ENCODE measurements at regions not wholly inside any gene's neighbourhood (a gene's known extent, or its start where the extent isn't known, plus 50 kb on each side); places are given as distances from the start of the nearest gene placed in this dataset.

DNA sequence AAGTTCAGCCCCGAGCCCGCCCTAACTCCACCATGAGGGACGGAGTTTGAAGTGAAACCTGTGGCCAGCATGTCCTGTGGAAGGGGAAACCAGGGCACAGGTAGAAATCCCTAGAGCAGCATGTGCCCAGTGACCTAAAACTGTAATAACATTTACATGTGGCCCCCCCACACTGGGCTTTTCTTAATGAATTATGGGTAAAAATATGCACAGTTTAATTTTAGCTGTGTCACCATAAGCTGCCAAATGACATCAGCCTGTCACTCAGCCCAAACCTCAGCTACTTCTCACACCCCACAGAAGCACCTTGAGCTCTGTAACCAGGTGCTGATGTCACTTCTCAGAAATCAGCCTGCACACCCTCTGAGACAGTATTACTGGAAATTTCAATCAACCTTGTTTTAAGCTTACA lies 50.0 kb upstream of the SLC19A1 start:
- WGBS, 2 donors: 51 to 52% methylated on average over 3 of the region's 3 CpGs
- TF ChIP-seq, protein P1, sequence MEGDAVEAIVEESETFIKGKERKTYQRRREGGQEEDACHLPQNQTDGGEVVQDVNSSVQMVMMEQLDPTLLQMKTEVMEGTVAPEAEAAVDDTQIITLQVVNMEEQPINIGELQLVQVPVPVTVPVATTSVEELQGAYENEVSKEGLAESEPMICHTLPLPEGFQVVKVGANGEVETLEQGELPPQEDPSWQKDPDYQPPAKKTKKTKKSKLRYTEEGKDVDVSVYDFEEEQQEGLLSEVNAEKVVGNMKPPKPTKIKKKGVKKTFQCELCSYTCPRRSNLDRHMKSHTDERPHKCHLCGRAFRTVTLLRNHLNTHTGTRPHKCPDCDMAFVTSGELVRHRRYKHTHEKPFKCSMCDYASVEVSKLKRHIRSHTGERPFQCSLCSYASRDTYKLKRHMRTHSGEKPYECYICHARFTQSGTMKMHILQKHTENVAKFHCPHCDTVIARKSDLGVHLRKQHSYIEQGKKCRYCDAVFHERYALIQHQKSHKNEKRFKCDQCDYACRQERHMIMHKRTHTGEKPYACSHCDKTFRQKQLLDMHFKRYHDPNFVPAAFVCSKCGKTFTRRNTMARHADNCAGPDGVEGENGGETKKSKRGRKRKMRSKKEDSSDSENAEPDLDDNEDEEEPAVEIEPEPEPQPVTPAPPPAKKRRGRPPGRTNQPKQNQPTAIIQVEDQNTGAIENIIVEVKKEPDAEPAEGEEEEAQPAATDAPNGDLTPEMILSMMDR (IDR thresholded peaks at IDR 0.05): no peak
- TF ChIP-seq POLR2A (IDR thresholded peaks at IDR 0.05): no peak
- Histone ChIP-seq H3K4me1 (peaks cover 19% of the 10 kb centered on the region), H3K9me3 (no peaks in the 10 kb centered on the region), H3K27me3 (no peaks in the 10 kb centered on the region), H3K4me3 (no peak overlapping the region), H3K36me3 (replicated peaks in 1 of 2; ENCODE audit: insufficient read depth in 1 of 2, low read depth in 2 of 2) (no peaks in the 10 kb centered on the region), H3K27ac (no peak overlapping the region)
- ATAC-seq: no peak
- peak in 2 of 4 donors; percentile 20 to 40 for DNase-seq
- intact Hi-C loops (cut with DNase I): no loop called here

DNA sequence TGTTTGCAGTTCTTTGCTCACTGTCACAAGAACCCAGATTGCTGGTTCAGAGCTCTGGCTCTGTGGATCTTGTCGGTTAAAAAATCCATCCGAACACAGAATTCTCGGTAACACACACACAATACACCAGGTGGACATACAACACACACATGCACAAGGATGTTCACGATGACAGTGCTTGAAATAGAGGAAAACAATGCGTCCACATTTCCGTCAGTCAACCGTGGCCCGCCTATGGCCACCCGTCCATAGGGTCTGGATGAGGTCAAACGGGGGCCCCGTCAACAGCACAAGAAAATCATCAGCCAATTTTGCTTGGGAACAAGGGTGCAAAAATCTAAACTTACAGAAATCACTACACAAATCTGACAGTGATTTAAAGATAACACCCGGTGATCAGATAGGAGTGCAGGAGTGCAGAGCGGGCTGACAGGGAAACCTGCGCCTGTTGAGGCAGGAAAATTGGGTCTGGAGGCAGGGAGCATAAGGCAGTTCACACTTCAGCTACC lies 50.4 kb upstream of the SLC19A1 start:
- no peaks in the 10 kb centered on the region for H3K27me3 ChIP-seq
- no peak for DNase-seq
- peaks cover 19% of the 10 kb centered on the region for H3K4me1 ChIP-seq
- no peak overlapping the region for H3K4me3 ChIP-seq
- no peak for TF ChIP-seq POLR2A (IDR thresholded peaks at IDR 0.05)
- TF ChIP-seq, protein P1 (IDR thresholded peaks at IDR 0.05): no peak
- intact Hi-C loops (cut with DNase I): no loop called here
- 74 to 79% methylated on average over 14 of the region's 14 CpGs for whole genome bisulfite sequencing, 2 donors
- no peaks in the 10 kb centered on the region for H3K9me3 ChIP-seq
- H3K36me3 ChIP-seq (replicated peaks in 1 of 2; ENCODE audit: insufficient read depth in 1 of 2, low read depth in 2 of 2): no peaks in the 10 kb centered on the region
- H3K27ac ChIP-seq: no peak overlapping the region
- ATAC-seq: no peak

DNA sequence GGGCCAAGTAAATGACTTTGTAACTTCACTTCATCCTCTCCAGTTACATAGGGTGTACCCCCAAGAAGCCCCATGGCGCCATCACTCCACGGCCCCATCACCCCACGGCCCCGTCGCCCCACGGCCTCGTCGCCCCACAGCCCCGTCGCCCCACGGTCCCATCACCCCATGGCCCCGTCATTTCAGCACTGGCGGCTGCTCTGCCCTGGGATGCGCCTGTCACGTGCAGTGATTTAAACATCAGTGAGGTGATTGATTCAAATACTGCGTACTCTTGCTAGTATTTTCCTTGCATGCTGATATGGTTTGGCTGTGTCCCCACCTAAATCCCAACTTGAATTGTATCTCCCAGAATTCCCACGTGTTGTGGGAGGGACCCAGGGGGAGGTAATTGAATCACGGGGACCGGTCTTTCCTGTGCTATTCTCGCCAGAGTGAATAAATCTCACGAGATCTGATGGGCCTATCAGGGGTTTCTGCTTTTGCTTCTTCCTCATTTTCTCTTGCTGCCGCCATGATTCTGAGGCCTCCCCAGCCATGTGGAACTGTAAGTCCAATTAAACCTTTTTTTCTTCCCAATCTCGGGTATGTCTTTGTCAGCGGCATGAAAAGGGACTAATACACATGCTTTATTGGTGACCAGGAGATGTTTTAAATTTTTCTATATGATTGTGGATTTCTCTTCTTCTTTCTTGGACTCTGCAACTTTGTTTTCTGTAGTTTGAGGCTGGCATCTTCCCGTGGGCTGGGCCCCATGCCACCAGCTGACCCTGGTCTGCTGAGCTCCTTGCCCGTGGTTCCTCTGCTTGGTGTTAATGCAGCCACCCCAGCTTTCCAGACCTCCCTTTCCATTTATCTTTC lies 50.1 kb upstream of the PCBP3 start:
- TF ChIP-seq, protein P1 (IDR thresholded peaks at IDR 0.05): no peak
- no peak for TF ChIP-seq POLR2A (IDR thresholded peaks at IDR 0.05)
- H3K36me3 ChIP-seq (replicated peaks in 1 of 2; ENCODE audit: insufficient read depth in 1 of 2, low read depth in 2 of 2): no peaks in the 10 kb centered on the region
- H3K9me3 ChIP-seq: no peaks in the 10 kb centered on the region
- no peak for DNase-seq
- H3K27me3 ChIP-seq: no peaks in the 10 kb centered on the region
- 72 to 74% methylated on average over 26 of the region's 26 CpGs for WGBS, 2 donors
- intact Hi-C loops (cut with DNase I): no loop called here
- no peak overlapping the region for H3K27ac ChIP-seq
- H3K4me1 ChIP-seq: peaks cover 19% of the 10 kb centered on the region
- ATAC-seq: no peak
- no peak overlapping the region for H3K4me3 ChIP-seq
